ENCODE measurements at regions not wholly inside any gene's neighbourhood (a gene's known extent, or its start where the extent isn't known, plus 50 kb on each side); places are given as distances from the start of the nearest gene placed in this dataset.

GRCh38 chr6:141484711-141485110, 648.0 kb upstream of the GJE1 start:
- peak; percentile 26 for DNase-seq (ENCODE audit: low read depth)
- TF ChIP-seq CTCF (IDR thresholded peaks at IDR 0.05; ENCODE audit: insufficient read depth, low read depth, low read length, missing control alignments), result no peak

GRCh38 chr6:141483598-141484061, 649.1 kb upstream of the GJE1 start:
- TF ChIP-seq CTCF (IDR thresholded peaks at IDR 0.05; ENCODE audit: insufficient read depth, low read depth, low read length, missing control alignments), result no peak
- DNase-seq (ENCODE audit: low read depth), result peak; percentile 67
- H3K4me3 ChIP-seq (ENCODE audit: low read length), result no peak overlapping the region

More at GRCh38 chr6:141484711-141485110, 648.0 kb upstream of the GJE1 start:
- no peak overlapping the region for H3K4me3 ChIP-seq (ENCODE audit: low read length)

GRCh38 chr6:141482796-141483597, 649.7 kb upstream of the GJE1 start:
- H3K4me3 ChIP-seq (ENCODE audit: low read length), result no peak overlapping the region
- no peak for DNase-seq (ENCODE audit: low read depth)
- no peak for TF ChIP-seq CTCF (IDR thresholded peaks at IDR 0.05; ENCODE audit: insufficient read depth, low read depth, low read length, missing control alignments)

GRCh38 chr6:141475259-141475658, 657.5 kb upstream of the GJE1 start:
- peak; percentile 7 for DNase-seq (ENCODE audit: low read depth)
- TF ChIP-seq CTCF (IDR thresholded peaks at IDR 0.05; ENCODE audit: insufficient read depth, low read depth, low read length, missing control alignments), result no peak
- no peak overlapping the region for H3K4me3 ChIP-seq (ENCODE audit: low read length)

- no peak for DNase-seq (ENCODE audit: low read depth)
- no peak overlapping the region for H3K4me3 ChIP-seq (ENCODE audit: low read length)
- TF ChIP-seq CTCF (IDR thresholded peaks at IDR 0.05; ENCODE audit: insufficient read depth, low read depth, low read length, missing control alignments), result no peak
Measured at GRCh38 chr6:141472162-141472928, 660.4 kb upstream of the GJE1 start.

- H3K4me3 ChIP-seq (ENCODE audit: low read length), result no peak overlapping the region
- TF ChIP-seq CTCF (IDR thresholded peaks at IDR 0.05; ENCODE audit: insufficient read depth, low read depth, low read length, missing control alignments), result no peak
- DNase-seq (ENCODE audit: low read depth), result no peak
Measured at GRCh38 chr6:141470810-141471209, 661.9 kb upstream of the GJE1 start.

All from epithelial cell of esophagus (primary cell).